GM23248 (cell line): ENCODE measurements at regions not wholly inside any gene's neighbourhood (a gene's known extent, or its start where the extent isn't known, plus 50 kb on each side); places are given as distances from the start of the nearest gene placed in this dataset.

ENCODE experiments used
- DNase-seq: peaks from one replicate; pipeline ENCODE4 v3.0.0-alpha.2; 2015
- H2AFZ ChIP-seq: fragments of 200-600 bp; sonication (generic); 2 replicates; pipeline ENCODE4 v1.6.1; 2016; ENCODE audit warnings: antibody characterized with exemption
- H3F3A ChIP-seq: fragments of 200-600 bp; sonication (generic); 2 replicates; pipeline ENCODE4 v1.6.1; 2016; ENCODE audit warnings: mild to moderate bottlenecking, antibody characterized with exemption, mixed run types; ENCODE audit not compliant: insufficient read depth
- H3K27ac ChIP-seq: fragments of 200-600 bp; sonication (generic); 2 replicates; pipeline ENCODE4 v1.5.1; 2016; ENCODE audit warnings: mild to moderate bottlenecking
- H3K27me3 ChIP-seq: fragments of 200-600 bp; sonication (generic); replicated peaks from 2 replicates; pipeline ENCODE4 v1.6.1; 2016; ENCODE audit warnings: mild to moderate bottlenecking; ENCODE audit not compliant: insufficient read depth
- H3K36me3 ChIP-seq: fragments of 200-600 bp; sonication (generic); 2 replicates; pipeline ENCODE4 v1.6.1; 2016; ENCODE audit warnings: low read depth, mild to moderate bottlenecking
- H3K4me1 ChIP-seq: fragments of 200-600 bp; sonication (generic); 2 replicates; pipeline ENCODE4 v1.6.1; 2016; ENCODE audit warnings: mild to moderate bottlenecking; ENCODE audit not compliant: insufficient read depth
- H3K4me2 ChIP-seq: fragments of 200-600 bp; sonication (generic); one replicate; pipeline ENCODE4 v1.6.1; 2016; ENCODE audit warnings: mild to moderate bottlenecking; ENCODE audit not compliant: unreplicated experiment
- H3K4me3 ChIP-seq: fragments of 200-600 bp; sonication (generic); 2 replicates; pipeline ENCODE4 v1.5.1; 2016; ENCODE audit warnings: mild to moderate bottlenecking
- H3K79me2 ChIP-seq: fragments of 200-600 bp; sonication (generic); 2 replicates; pipeline ENCODE4 v1.6.1; 2016; ENCODE audit warnings: mild to moderate bottlenecking; ENCODE audit not compliant: insufficient read depth
- H3K9ac ChIP-seq: fragments of 200-600 bp; sonication (generic); 2 replicates; pipeline ENCODE4 v1.6.1; 2016; ENCODE audit warnings: mild to moderate bottlenecking
- H3K9me2 ChIP-seq: fragments of 200-600 bp; sonication (generic); 2 replicates; pipeline ENCODE4 v1.6.1; 2016; ENCODE audit warnings: mixed run types, mild to moderate bottlenecking, moderate library complexity; ENCODE audit not compliant: insufficient read depth
- H3K9me3 ChIP-seq: fragments of 200-600 bp; sonication (generic); one replicate; pipeline ENCODE4 v1.6.1; 2017; ENCODE audit warnings: low read depth
- H4K20me1 ChIP-seq: fragments of 200-600 bp; sonication (generic); 2 replicates; pipeline ENCODE4 v1.6.0; 2016; ENCODE audit not compliant: insufficient read depth
- EZH2 ChIP-seq: fragments of 200-600 bp; sonication (generic); IDR thresholded peaks from 2 replicates; pipeline ENCODE4 v1.6.1; 2018; ENCODE audit warnings: antibody characterized with exemption, mild to moderate bottlenecking; ENCODE audit not compliant: insufficient read depth, poor library complexity, severe bottlenecking
- EZH2phosphoT487 ChIP-seq: fragments of 200-600 bp; sonication (generic); IDR thresholded peaks from 2 replicates; pipeline ENCODE4 v1.6.1; 2018; ENCODE audit warnings: antibody characterized with exemption, moderate library complexity, mild to moderate bottlenecking, low read depth; ENCODE audit not compliant: insufficient read depth
- WGBS, 2 experiments: methylation state at CpG; one replicate each; pipeline ENCODE4 v1.1.6; 2015 to 2017; ENCODE audit warnings: low lambda C conversion rate in 2 of 2, low coverage in 1 of 2; ENCODE audit errors: missing lambda C conversion rate in 2 of 2; 5-methylcytosine and 5-hydroxymethylcytosine counted together
- in situ Hi-C: fragments of 300-500 bp; cut with MboI; formaldehyde crosslinking; loops from 2 replicates; pipeline ENCODE4 v1.15.0; 2020

GRCh38 chr7:66421830-66422475 is 206.7 kb upstream of the KCTD7 start:
- H3K79me2 ChIP-seq: no peaks in the 10 kb centered on the region
- no peaks in the 10 kb centered on the region for H3K36me3 ChIP-seq
- no peaks in the 10 kb centered on the region for H4K20me1 ChIP-seq
- H3K4me1 ChIP-seq: no peaks in the 10 kb centered on the region
- DNase-seq: no peak
- no peaks in the 10 kb centered on the region for H3K9me2 ChIP-seq
- no peak overlapping the region for H3K4me2 ChIP-seq
- no peak overlapping the region for H3K9ac ChIP-seq
- H2AFZ ChIP-seq: no peak overlapping the region
- no peaks in the 10 kb centered on the region for H3K27me3 ChIP-seq
- no peaks in the 10 kb centered on the region for H3F3A ChIP-seq
- H3K27ac ChIP-seq: no peak overlapping the region
- 62 to 67% methylated on average over 8 of the region's 8 CpGs for WGBS, 2 experiments
- in situ Hi-C loops: no loop called here
- no peaks in the 10 kb centered on the region for H3K9me3 ChIP-seq
- TF ChIP-seq EZH2: no peak
- TF ChIP-seq EZH2phosphoT487: no peak
- no peak overlapping the region for H3K4me3 ChIP-seq

GRCh38 chr7:66423729-66424128 is 205.0 kb upstream of the KCTD7 start:
- 94 to 96% methylated on average over 7 of the region's 7 CpGs for WGBS, 2 experiments
- no peak for DNase-seq
- no peaks in the 10 kb centered on the region for H3K79me2 ChIP-seq
- H3K36me3 ChIP-seq: no peaks in the 10 kb centered on the region
- H3K4me3 ChIP-seq: no peak overlapping the region
- in situ Hi-C loops: no loop called here
- no peaks in the 10 kb centered on the region for H3K27me3 ChIP-seq
- H3F3A ChIP-seq: no peaks in the 10 kb centered on the region
- no peak overlapping the region for H3K9ac ChIP-seq
- H3K9me2 ChIP-seq: no peaks in the 10 kb centered on the region
- H3K9me3 ChIP-seq: no peaks in the 10 kb centered on the region
- H2AFZ ChIP-seq: no peak overlapping the region
- no peak overlapping the region for H3K27ac ChIP-seq
- H4K20me1 ChIP-seq: no peaks in the 10 kb centered on the region
- no peak overlapping the region for H3K4me2 ChIP-seq
- TF ChIP-seq EZH2phosphoT487: no peak
- TF ChIP-seq EZH2: no peak
- H3K4me1 ChIP-seq: no peaks in the 10 kb centered on the region

DNA sequence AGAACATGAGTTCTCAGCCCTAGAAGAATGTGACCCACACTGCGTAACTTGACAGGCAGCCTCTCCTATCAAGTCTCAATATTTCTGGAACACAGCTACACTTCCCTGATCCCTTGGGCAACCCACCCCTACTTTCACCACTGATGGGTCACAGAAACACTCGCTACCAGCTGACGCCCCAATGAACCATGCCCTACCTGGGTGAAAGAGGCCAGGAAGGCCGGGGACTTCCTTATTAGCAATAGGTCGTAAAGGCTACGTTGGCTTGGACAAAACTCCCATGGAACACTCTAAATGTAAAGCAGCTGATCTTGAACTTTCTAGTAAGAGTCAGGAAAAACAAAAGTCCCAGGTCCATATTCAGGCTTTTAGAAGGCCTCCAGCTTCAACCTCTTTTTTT is 202.3 kb upstream of the KCTD7 start:
- 89 to 91% methylated on average over 6 of the region's 6 CpGs for WGBS, 2 experiments
- Histone ChIP-seq H3F3A (no peaks in the 10 kb centered on the region), H3K79me2 (no peaks in the 10 kb centered on the region), H3K36me3 (no peaks in the 10 kb centered on the region), H4K20me1 (no peaks in the 10 kb centered on the region), H3K27ac (no peak overlapping the region), H3K9ac (no peak overlapping the region), H3K4me1 (no peaks in the 10 kb centered on the region), H3K9me2 (no peaks in the 10 kb centered on the region), H2AFZ (no peak overlapping the region), H3K27me3 (no peaks in the 10 kb centered on the region), H3K4me2 (no peak overlapping the region), H3K4me3 (no peak overlapping the region), H3K9me3 (no peaks in the 10 kb centered on the region)
- no peak for DNase-seq
- TF ChIP-seq EZH2phosphoT487 (no peak), EZH2 (no peak)
- in situ Hi-C loops: no loop called here

GRCh38 chr7:66426996-66427395 is 201.7 kb upstream of the KCTD7 start:
- Histone ChIP-seq H3K79me2 (no peaks in the 10 kb centered on the region), H2AFZ (no peak overlapping the region)
- in situ Hi-C loops: no loop called here

DNA sequence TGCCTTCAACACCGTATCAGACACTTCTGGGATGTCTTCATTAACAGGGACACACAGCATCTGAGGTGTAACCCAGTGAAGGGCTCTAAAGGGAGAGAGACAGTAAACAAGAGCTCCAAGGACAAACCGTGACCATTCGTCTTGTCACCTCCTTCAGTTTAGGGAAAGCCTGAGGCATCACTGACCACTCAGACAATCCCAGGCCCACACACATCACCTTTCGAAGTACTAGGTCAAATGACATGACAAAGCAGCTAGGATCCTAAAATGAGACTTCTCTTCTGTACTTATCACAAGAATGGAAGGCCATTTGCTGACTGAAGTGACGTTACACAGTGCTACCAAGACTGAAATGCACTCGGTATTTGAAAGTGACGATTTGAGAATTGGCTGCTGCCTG is 200.7 kb upstream of the KCTD7 start:
- Histone ChIP-seq H3K36me3 (no peaks in the 10 kb centered on the region), H3K4me1 (no peaks in the 10 kb centered on the region), H3K27me3 (no peaks in the 10 kb centered on the region), H3F3A (no peaks in the 10 kb centered on the region), H3K9me2 (no peaks in the 10 kb centered on the region), H3K9ac (no peak overlapping the region), H4K20me1 (no peaks in the 10 kb centered on the region), H3K9me3 (no peaks in the 10 kb centered on the region), H3K79me2 (no peaks in the 10 kb centered on the region), H3K27ac (no peak overlapping the region), H3K4me2 (no peak overlapping the region), H3K4me3 (no peak overlapping the region), H2AFZ (no peak overlapping the region)
- TF ChIP-seq EZH2 (no peak), EZH2phosphoT487 (no peak)
- WGBS, 2 experiments: 87 to 93% methylated on average over 7 of the region's 7 CpGs
- no peak for DNase-seq
- in situ Hi-C loops: no loop called here

More at GRCh38 chr7:66426996-66427395, 201.7 kb upstream of the KCTD7 start:
- H3K4me2 ChIP-seq: no peak overlapping the region
- H3K4me3 ChIP-seq: no peak overlapping the region
- TF ChIP-seq EZH2phosphoT487: no peak
- no peak for TF ChIP-seq EZH2
- no peaks in the 10 kb centered on the region for H3K9me2 ChIP-seq
- H3K27ac ChIP-seq: no peak overlapping the region
- no peaks in the 10 kb centered on the region for H3F3A ChIP-seq
- no peak for DNase-seq
- H3K9me3 ChIP-seq: no peaks in the 10 kb centered on the region
- WGBS, 2 experiments: 80 to 81% methylated on average over 5 of the region's 5 CpGs
- no peaks in the 10 kb centered on the region for H3K27me3 ChIP-seq
- no peaks in the 10 kb centered on the region for H3K4me1 ChIP-seq
- H3K9ac ChIP-seq: no peak overlapping the region
- H4K20me1 ChIP-seq: no peaks in the 10 kb centered on the region
- H3K36me3 ChIP-seq: no peaks in the 10 kb centered on the region
